Astrocyte of the spinal cord (primary cell): ENCODE measurements at regions not wholly inside any gene's neighbourhood (a gene's known extent, or its start where the extent isn't known, plus 50 kb on each side); places are given as distances from the start of the nearest gene placed in this dataset.
"Not testable (repeated sequence)": the region's sequence is repeated elsewhere in the genome, so short reads cannot be mapped to it uniquely, and the experiment has no call there.

Experiments
- DNase-seq: peaks from one replicate; pipeline ENCODE4 v3.0.0; 2011; ENCODE audit warnings: low read depth, low spot score
- H3K4me3 ChIP-seq: 2 replicates; pipeline ENCODE4 v1.5.1; 2011; ENCODE audit warnings: low read depth, mild to moderate bottlenecking, low read length, moderate library complexity
- CTCF ChIP-seq: IDR thresholded peaks from 2 replicates; pipeline ENCODE4 v1.5.1; 2012; ENCODE audit warnings: low read depth, mild to moderate bottlenecking, low read length, inconsistent platforms
- in situ Hi-C: cut with HindIII; loops from 2 replicates; pipeline ENCODE4 v1.10.0; 2017; ENCODE audit warnings: low sequenced_read_pairs

DNA sequence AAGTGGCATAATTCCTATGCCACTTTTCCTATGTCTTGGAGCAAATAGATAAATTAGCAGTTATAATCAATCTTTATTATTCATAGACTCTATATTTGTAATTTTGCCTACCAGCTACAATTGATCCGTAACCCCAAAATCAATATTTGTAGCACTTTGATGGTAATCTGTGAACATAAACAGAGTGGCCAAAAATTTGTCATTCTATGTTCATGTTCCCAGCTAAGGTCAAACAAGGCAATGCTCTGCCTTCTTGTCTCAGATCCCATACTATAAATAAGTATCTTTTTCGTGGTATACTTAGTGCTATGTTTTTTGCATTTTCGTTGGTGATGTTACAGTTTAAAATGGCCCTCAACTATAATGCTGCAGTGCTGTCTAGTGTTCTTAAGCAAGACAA is 228.5 kb downstream of the FZD1 start:
- TF ChIP-seq CTCF = no peak
- DNase-seq = no peak
- H3K4me3 ChIP-seq = no peak overlapping the region
- in situ Hi-C loops = no loop called here

GRCh38 chr7:91494450-91494849 is 230.2 kb downstream of the FZD1 start:
- no peak for DNase-seq
- no peak overlapping the region for H3K4me3 ChIP-seq
- in situ Hi-C loops = no loop called here
- no peak for TF ChIP-seq CTCF

DNA sequence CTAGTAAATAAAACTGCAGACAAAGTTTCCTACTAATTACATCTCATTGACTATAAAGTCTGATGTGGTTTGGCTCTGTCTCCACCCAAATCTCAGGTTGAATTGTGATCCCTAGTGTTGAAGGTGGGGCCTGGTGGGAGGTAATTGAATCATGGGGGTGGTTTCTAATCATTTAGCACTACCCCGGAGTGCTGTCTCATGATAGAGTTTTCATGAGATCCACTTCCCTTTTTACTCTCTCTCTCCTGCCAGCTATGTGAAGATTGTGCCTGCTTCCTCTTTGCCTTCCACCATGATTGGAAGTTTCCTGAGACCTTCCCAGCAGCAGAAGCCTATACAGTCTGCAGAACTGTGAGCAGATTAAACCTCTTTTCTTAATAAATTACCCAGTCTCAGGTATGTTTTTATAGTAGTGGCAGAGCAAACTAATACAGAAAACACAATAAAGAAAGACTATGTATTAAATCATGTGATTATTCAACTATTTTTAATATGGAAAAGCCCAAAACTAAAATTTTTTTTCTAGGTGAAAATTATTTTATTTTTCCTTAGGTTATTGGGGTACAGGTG is 232.1 kb downstream of the FZD1 start:
- no peak overlapping the region for H3K4me3 ChIP-seq
- no peak for TF ChIP-seq CTCF
- DNase-seq = no peak
- in situ Hi-C loops = no loop called here

DNA sequence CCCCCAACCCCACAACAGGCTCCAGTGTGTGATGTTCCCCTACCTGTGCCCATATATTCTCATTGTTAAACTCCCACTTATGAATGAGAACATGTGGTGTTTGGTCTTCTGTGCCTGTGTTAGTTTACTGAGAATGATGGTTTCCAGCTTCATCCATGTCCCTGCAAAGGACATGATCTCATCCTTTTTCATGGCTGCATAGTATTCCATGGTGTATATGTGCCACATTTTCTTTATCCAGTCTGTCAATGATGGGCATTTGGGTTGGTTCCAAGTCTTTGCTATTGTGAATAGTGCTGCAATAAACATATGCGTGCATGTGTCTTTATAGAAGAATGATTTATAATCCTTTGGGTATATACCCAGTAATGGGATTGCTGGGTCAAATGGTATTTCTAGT is 233.0 kb downstream of the FZD1 start:
- DNase-seq, H3K4me3 ChIP-seq, in situ Hi-C loops: not testable (repeated sequence)

DNA sequence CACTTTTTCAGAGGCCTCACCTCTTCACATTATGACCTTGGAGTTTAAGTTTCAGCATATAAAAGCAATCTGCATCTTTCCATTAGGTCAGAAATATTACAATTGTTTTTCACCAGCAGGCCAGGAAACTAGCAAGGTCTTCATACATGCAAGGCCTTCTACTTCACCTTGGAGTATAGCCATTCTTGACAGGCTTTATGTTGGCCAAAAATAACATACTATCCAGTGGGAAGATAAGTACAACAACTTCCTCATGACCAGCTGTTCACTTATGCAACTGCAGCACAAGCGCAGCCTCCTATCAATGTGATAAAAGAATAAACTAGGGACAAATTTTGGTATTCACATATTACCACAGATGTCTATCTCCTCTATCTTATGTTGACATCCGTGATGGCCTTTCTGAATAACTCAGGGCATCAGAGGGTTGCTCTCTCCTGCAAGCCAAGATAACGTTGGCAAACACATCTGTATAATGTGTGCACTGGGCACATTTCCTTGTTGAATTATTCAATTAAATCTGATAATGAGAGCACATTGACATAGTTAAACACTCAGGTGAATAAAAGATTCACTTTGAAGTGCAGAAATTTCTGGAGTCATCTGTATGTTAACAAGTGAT is 239.8 kb downstream of the FZD1 start:
- TF ChIP-seq CTCF = no peak
- no peak overlapping the region for H3K4me3 ChIP-seq
- in situ Hi-C loops = no loop called here
- peak; percentile 14 for DNase-seq

DNA sequence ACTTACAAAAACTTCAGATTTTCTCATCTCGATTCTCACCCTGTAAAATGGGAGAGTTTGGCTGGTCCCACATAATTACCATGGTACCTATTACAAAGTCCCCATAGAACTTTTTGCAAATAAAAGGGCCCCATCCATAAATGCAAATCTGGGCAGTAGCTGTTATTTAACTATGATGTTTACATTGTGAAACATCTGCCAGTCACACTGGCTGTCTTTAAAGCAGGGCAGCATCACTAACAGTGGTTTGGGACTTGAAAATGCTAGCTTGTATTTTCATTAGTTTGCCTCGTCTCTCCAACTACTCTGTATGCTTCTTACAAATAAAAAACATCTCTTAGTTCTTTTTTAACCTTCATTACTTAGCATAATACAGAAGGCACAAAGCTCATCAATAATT is 240.7 kb downstream of the FZD1 start:
- no peak for TF ChIP-seq CTCF
- no peak overlapping the region for H3K4me3 ChIP-seq
- in situ Hi-C loops = no loop called here
- DNase-seq = no peak

DNA sequence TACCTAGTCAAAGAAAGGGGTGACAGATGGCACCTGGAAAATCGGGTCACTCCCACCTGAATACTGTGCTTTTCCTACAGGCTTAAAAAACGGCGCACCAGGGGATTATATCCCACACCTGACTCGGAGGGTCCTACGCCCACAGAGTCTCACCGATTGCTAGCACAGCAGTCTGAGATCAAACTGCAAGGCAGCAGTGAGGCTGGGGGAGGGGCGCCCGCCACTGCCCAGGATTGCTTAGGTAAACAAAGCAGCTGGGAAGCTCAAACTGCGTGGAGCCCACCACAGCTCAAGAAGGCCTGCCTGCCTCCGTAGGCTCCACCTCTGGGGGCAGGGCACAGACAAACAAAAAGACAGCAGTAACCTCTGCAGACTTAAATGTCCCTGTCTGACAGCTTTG is 242.7 kb downstream of the FZD1 start:
- H3K4me3 ChIP-seq, DNase-seq, in situ Hi-C loops: not testable (repeated sequence)

DNA sequence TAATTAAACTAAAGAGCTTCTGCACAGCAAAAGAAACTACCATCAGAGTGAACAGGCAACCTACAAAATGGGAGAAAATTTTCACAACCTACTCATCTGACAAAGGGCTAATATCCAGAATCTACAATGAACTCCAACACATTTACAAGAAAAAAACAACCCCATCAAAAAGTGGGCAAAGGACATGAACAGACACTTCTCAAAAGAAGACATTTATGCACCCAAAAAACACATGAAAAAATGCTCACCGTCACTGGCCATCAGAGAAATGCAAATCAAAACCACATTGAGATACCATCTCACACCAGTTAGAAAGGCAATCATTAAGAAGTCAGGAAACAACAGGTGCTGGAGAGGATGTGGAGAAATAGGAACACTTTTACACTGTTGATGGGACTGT is 247.6 kb downstream of the FZD1 start:
- in situ Hi-C loops, H3K4me3 ChIP-seq, DNase-seq: not testable (repeated sequence)
